Mesodermal cell (in vitro differentiated cells): ENCODE measurements at regions not wholly inside any gene's neighbourhood (a gene's known extent, or its start where the extent isn't known, plus 50 kb on each side); places are given as distances from the start of the nearest gene placed in this dataset.

Experiments
- H3K27ac ChIP-seq: 2 replicates; pipeline ENCODE4 v1.7.0; 2013; ENCODE audit warnings: mild to moderate bottlenecking, low read depth, low read length, moderate library complexity; ENCODE audit not compliant: severe bottlenecking
- H3K36me3 ChIP-seq: 2 replicates; pipeline ENCODE4 v1.7.1; 2013; ENCODE audit warnings: mild to moderate bottlenecking, low read length, moderate library complexity; ENCODE audit not compliant: control insufficient read depth, insufficient read depth
- H3K4me1 ChIP-seq: one replicate; pipeline ENCODE4 v1.7.1; 2013; ENCODE audit warnings: mild to moderate bottlenecking, low read length; ENCODE audit not compliant: insufficient read depth, control insufficient read depth, poor library complexity, severe bottlenecking
- H3K4me3 ChIP-seq: 2 replicates; pipeline ENCODE4 v1.7.0; 2013; ENCODE audit warnings: low read length, control low read depth, mild to moderate bottlenecking; ENCODE audit not compliant: insufficient read depth, poor library complexity, severe bottlenecking; ENCODE audit errors: extremely low read depth
- H3K9me3 ChIP-seq: 2 replicates; pipeline ENCODE4 v1.7.1; 2013; ENCODE audit warnings: mild to moderate bottlenecking, low read length, moderate library complexity; ENCODE audit not compliant: control insufficient read depth
- WGBS, 2 experiments: methylation state at CpG; one replicate each; pipeline ENCODE4 v1.1.5; 2013; ENCODE audit warnings: missing lambda C conversion rate in 2 of 2; ENCODE audit not compliant: insufficient coverage in 2 of 2; 5-methylcytosine and 5-hydroxymethylcytosine counted together

- H3K4me3 ChIP-seq = no peak overlapping the region
- H3K9me3 ChIP-seq = peaks cover 19% of the 10 kb centered on the region
- H3K36me3 ChIP-seq = no peaks in the 10 kb centered on the region
- 92 to 93% methylated on average over 8 of the region's 8 CpGs for WGBS, 2 experiments
- H3K4me1 ChIP-seq = no peaks in the 10 kb centered on the region
- no peak overlapping the region for H3K27ac ChIP-seq
These were observed 136.1 kb upstream of the LYZL2 start for GRCh38 chr10:30765616-30766015.

GRCh38 chr10:30765022-30765615 is 135.6 kb upstream of the LYZL2 start:
- no peak overlapping the region for H3K27ac ChIP-seq
- no peak overlapping the region for H3K4me3 ChIP-seq
- H3K9me3 ChIP-seq = peaks cover 14% of the 10 kb centered on the region
- 80 to 82% methylated on average over 10 of the region's 11 CpGs for WGBS, 2 experiments
- no peaks in the 10 kb centered on the region for H3K36me3 ChIP-seq
- no peaks in the 10 kb centered on the region for H3K4me1 ChIP-seq

GRCh38 chr10:30763918-30764317 is 134.4 kb upstream of the LYZL2 start:
- WGBS, 2 experiments = 80 to 95% methylated on average over 2 to 10 of the region's 11 CpGs
- H3K27ac ChIP-seq = no peak overlapping the region
- no peaks in the 10 kb centered on the region for H3K36me3 ChIP-seq
- H3K4me3 ChIP-seq = no peak overlapping the region
- no peaks in the 10 kb centered on the region for H3K4me1 ChIP-seq
- H3K9me3 ChIP-seq = peaks cover 6% of the 10 kb centered on the region

DNA sequence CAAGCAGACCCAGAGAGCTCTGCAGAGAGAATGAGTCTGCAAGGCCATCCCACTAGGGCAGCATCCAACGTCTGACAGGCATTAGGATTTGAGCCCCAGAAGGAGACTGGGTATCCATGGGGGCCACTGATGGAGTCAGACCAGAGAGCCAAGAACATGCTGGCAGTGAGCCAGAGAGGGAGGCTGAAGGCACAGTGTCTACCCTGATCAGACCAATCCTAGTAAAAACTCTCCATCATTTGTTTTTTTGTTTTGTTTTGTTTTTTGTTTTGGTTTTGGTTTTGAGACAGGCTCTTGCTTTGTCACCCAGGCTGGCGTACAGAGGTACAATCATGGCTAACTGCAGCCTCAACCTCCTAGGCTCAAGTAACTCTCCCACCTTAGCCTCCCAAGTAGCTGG is 133.1 kb upstream of the LYZL2 start:
- H3K9me3 ChIP-seq = peaks cover 4% of the 10 kb centered on the region
- no peaks in the 10 kb centered on the region for H3K4me1 ChIP-seq
- H3K27ac ChIP-seq = no peak overlapping the region
- H3K36me3 ChIP-seq = no peaks in the 10 kb centered on the region
- no peak overlapping the region for H3K4me3 ChIP-seq
- WGBS, 2 experiments = 86 to 100% methylated on average over 1 to 2 of the region's 2 CpGs

DNA sequence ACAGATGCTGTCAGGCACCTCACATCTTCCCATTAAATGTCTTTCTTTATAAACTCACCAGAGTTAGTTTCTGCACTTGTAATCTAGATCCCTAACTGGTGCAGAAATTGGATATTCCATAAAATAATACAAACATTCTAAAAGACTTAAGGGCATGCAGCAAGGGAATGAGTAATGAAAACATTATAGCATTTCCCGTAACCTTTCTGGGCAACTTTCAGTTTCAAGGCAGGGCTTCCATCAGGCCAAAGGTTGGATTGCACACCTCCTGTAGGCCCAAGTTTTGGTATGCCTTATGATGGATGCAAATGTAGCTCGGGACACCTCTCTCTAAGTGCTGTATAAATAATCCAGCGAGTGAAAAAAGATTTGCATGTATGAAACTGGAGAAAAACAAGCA is 129.9 kb upstream of the LYZL2 start:
- 80 to 100% methylated on average over 1 of the region's 3 CpGs for WGBS, 2 experiments
- no peaks in the 10 kb centered on the region for H3K36me3 ChIP-seq
- peaks cover 3% of the 10 kb centered on the region for H3K9me3 ChIP-seq
- no peak overlapping the region for H3K4me3 ChIP-seq
- no peaks in the 10 kb centered on the region for H3K4me1 ChIP-seq
- H3K27ac ChIP-seq = no peak overlapping the region

DNA sequence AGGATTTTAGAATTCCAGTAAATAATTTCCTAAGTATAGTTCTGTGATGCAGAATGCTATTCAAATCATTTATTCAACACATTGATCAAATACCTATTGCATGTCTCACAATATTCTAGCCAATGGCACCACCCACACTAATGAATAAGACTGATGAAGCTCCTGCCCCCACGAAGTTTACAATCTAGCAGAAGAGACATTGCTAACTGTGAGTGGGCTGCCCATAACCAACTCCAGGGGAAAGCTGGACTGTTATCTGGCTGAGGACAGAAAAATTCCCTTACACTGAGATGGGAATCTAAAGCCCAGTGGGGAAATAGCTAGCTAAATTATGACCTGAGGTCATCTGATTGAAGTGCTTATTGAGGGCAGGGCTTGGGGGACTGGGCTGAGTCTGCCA is 128.8 kb upstream of the LYZL2 start:
- H3K27ac ChIP-seq = no peak overlapping the region
- no peaks in the 10 kb centered on the region for H3K36me3 ChIP-seq
- no peak overlapping the region for H3K4me3 ChIP-seq
- H3K9me3 ChIP-seq = peaks cover 3% of the 10 kb centered on the region
- 60% methylated on average over 1 of the region's 1 CpG; no CpG with 5 or more reads in 1 of the 2 experiments for WGBS, 2 experiments
- no peaks in the 10 kb centered on the region for H3K4me1 ChIP-seq

DNA sequence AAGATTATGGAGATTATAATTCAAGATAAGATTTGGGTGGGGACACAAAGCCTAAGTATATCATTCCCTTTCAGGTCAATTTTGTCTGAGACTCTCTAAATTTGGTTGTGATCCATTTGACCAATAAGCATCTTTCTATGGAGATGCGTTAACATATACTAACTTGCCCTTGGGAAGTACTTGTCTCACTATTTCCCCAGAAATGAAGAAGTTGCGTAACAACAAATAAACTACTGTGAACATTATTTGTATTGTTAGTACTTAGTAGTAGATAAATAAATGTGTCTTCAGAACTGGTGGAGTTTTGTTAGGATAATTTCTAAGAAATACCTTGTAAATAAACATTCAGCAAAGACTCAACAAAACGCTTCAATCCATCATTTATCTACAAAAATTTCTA is 127.3 kb upstream of the LYZL2 start:
- Histone ChIP-seq H3K27ac (no peak overlapping the region), H3K36me3 (no peaks in the 10 kb centered on the region), H3K9me3 (peaks cover 3% of the 10 kb centered on the region), H3K4me1 (no peaks in the 10 kb centered on the region), H3K4me3 (no peak overlapping the region)
- WGBS, 2 experiments = no CpG with 5 or more reads among the region's 3 CpGs

- Histone ChIP-seq H3K36me3 (no peaks in the 10 kb centered on the region), H3K27ac (no peak overlapping the region), H3K4me1 (no peaks in the 10 kb centered on the region), H3K9me3 (peaks cover under 1% of the 10 kb centered on the region), H3K4me3 (no peak overlapping the region)
- WGBS, 2 experiments = no CpG with 5 or more reads among the region's 2 CpGs
These were observed 126.6 kb upstream of the LYZL2 start for GRCh38 chr10:30756151-30756550.

- H3K27ac ChIP-seq = no peak overlapping the region
- H3K4me1 ChIP-seq = no peaks in the 10 kb centered on the region
- WGBS, 2 experiments = 75 to 97% methylated on average over 4 to 6 of the region's 6 CpGs
- no peaks in the 10 kb centered on the region for H3K36me3 ChIP-seq
- no peaks in the 10 kb centered on the region for H3K9me3 ChIP-seq
- no peak overlapping the region for H3K4me3 ChIP-seq
These were observed 125.9 kb upstream of the LYZL2 start for GRCh38 chr10:30755441-30755953.

DNA sequence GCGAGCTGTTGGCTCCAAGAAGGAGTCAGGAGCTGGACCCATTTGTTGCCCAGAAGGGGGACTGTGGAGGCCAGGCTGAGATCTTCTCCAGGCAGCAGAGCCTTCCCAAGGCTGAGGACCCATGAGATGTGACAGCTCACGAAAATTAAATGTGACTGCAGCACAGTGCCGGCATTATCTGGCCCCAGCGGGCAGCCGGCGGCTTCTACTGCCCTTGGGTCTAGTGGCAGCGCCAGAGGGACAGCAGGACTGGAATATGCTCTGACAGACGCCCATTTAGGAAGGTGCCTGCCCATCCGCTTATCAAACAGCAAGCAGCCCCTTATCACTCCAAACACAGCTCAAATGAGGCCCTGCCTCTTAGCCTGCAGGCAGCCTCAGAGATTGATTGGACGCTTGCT is 122.9 kb upstream of the LYZL2 start:
- H3K9me3 ChIP-seq = no peaks in the 10 kb centered on the region
- no peaks in the 10 kb centered on the region for H3K36me3 ChIP-seq
- 89 to 95% methylated on average over 9 of the region's 10 CpGs for WGBS, 2 experiments

DNA sequence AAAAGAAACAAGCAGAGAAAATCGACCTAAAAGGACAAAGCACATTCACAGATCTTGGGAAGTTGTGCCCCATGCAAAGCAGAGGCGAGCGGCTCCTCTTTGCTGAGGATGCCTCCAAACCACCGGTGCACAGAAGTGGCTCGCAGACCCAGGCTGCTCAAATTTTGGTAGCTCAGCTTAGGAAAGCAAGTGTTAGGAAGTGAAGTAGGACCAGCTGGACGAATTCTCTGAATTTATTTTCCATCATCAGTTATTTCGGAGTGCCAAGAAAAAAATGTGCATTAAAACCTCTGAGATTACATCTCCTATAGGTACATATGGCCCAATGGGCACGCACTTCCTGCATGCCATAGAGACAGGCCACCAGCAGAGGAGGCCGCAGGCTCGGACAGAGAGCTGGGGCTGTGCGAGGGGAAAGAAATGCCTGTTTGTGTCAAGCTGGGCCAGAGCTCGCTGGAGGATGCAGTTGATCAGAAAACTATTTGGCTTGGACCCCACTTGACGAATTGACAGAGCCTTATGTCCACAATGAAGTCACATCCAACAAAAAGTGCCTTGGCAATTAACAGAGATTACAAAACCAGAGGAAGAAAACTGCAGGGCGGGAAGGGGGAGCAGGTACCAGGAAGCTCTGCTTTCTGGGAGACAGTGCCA is 122.3 kb upstream of the LYZL2 start:
- H3K4me1 ChIP-seq = peaks cover 13% of the 10 kb centered on the region

More for the DNA sequence above, 122.9 kb upstream of the LYZL2 start:
- Histone ChIP-seq H3K27ac (no peak overlapping the region), H3K4me3 (no peak overlapping the region), H3K4me1 (peaks cover 10% of the 10 kb centered on the region)

More for the DNA sequence above, 122.3 kb upstream of the LYZL2 start:
- Histone ChIP-seq H3K9me3 (no peaks in the 10 kb centered on the region), H3K4me3 (no peak overlapping the region), H3K27ac (no peak overlapping the region), H3K36me3 (no peaks in the 10 kb centered on the region)
- WGBS, 2 experiments = 39 to 46% methylated on average over 12 to 13 of the region's 14 CpGs
